ENCODE measurements at regions not wholly inside any gene's neighbourhood (a gene's known extent, or its start where the extent isn't known, plus 50 kb on each side); places are given as distances from the start of the nearest gene placed in this dataset.

DNA sequence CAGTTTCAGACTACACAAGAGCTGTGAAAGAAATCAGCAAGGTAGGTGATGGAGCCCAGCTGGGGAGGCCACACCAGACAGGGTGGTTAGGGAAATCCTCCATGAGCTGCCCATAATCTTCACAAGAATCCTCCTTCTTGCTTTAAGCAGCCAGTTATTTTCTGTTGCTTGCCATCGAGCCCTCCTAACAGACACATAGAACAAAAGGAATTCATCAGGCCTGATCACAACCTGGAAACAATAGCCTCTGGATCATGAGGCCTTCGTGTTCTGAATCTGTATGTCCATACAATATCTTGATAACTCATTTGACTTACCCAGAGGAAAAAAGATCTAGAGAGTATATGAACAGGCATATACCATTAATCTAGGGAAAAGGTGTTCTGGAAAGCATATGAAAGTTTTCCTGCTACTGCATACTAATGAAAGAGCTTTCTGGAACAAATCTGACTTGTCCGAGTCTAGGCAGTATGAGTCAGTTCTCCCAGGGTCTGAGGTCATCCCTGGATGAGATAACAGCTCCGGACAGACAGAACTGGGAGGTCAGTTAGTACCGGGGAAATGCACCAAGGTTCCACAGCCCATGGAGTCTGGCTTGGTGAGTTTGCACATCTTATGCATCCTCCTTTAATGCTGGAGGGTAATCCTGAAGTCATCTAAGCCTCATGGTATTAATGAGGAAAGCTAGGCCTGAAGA lies 52.8 kb upstream of the ELK3 start:
- H3K27me3 ChIP-seq (ENCODE audit: insufficient read depth, poor library complexity, severe bottlenecking) = no peaks in the 10 kb centered on the region
- TF ChIP-seq CTCF (IDR thresholded peaks at IDR 0.05; ENCODE audit: insufficient read depth, low read length) (no peak), GABPA (IDR thresholded peaks at IDR 0.05; ENCODE audit: low read depth) (no peak), SPI1 (IDR thresholded peaks at IDR 0.05; ENCODE audit: borderline replicate concordance, low read depth) (no peak), POLR2AphosphoS5 (IDR thresholded peaks at IDR 0.05; ENCODE audit: low read depth) (no peak)
- TF ChIP-seq, protein P1, sequence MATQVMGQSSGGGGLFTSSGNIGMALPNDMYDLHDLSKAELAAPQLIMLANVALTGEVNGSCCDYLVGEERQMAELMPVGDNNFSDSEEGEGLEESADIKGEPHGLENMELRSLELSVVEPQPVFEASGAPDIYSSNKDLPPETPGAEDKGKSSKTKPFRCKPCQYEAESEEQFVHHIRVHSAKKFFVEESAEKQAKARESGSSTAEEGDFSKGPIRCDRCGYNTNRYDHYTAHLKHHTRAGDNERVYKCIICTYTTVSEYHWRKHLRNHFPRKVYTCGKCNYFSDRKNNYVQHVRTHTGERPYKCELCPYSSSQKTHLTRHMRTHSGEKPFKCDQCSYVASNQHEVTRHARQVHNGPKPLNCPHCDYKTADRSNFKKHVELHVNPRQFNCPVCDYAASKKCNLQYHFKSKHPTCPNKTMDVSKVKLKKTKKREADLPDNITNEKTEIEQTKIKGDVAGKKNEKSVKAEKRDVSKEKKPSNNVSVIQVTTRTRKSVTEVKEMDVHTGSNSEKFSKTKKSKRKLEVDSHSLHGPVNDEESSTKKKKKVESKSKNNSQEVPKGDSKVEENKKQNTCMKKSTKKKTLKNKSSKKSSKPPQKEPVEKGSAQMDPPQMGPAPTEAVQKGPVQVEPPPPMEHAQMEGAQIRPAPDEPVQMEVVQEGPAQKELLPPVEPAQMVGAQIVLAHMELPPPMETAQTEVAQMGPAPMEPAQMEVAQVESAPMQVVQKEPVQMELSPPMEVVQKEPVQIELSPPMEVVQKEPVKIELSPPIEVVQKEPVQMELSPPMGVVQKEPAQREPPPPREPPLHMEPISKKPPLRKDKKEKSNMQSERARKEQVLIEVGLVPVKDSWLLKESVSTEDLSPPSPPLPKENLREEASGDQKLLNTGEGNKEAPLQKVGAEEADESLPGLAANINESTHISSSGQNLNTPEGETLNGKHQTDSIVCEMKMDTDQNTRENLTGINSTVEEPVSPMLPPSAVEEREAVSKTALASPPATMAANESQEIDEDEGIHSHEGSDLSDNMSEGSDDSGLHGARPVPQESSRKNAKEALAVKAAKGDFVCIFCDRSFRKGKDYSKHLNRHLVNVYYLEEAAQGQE (IDR thresholded peaks at IDR 0.05; ENCODE audit: insufficient replicate concordance, low read depth) = no peak
- H3K4me3 ChIP-seq (replicated peaks; ENCODE audit: insufficient read depth, low read length) = no peak overlapping the region
- no peak for DNase-seq (ENCODE audit: low read depth in 1 of 2, low spot score in 1 of 2)
- no peak overlapping the region for H3K27ac ChIP-seq (replicated peaks)

DNA sequence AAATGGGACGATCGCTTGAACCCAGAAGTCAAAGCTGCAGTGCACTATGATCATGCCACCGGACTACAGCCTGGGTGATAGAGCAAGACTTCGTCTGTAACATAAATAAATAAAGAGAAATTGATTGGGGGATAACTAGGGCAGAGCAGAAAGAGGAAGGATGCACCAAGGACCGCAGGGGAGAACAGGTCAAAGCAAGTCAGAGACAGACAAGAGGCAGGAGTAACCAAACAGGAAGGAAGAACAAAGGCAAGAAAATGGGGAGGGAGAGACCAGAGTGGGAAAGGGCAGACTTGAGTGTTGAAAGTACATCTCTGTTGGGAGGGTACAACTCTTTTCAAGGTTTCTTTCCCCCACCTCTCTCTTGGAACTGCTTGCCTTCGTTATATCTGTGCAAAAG lies 50.8 kb upstream of the ELK3 start:
- no peaks in the 10 kb centered on the region for H3K27me3 ChIP-seq (ENCODE audit: insufficient read depth, poor library complexity, severe bottlenecking)
- H3K27ac ChIP-seq (replicated peaks) = 0 out of 2 replicates have a peak overlapping the region, but pooled peaks have one; percentile 0
- no peak for TF ChIP-seq CTCF (IDR thresholded peaks at IDR 0.05; ENCODE audit: insufficient read depth, low read length)
- TF ChIP-seq, protein P1 (IDR thresholded peaks at IDR 0.05; ENCODE audit: insufficient replicate concordance, low read depth) = no peak
- TF ChIP-seq SPI1 (IDR thresholded peaks at IDR 0.05; ENCODE audit: borderline replicate concordance, low read depth) = peak; percentile 57; the same call in 1 of the 2 replicates
- peak; percentile 59 for TF ChIP-seq POLR2AphosphoS5 (IDR thresholded peaks at IDR 0.05; ENCODE audit: low read depth)
- TF ChIP-seq GABPA (IDR thresholded peaks at IDR 0.05; ENCODE audit: low read depth) = no peak
- DNase-seq (ENCODE audit: low read depth in 1 of 2, low spot score in 1 of 2) = peak; percentile 52 to 77
- H3K4me3 ChIP-seq (replicated peaks; ENCODE audit: insufficient read depth, low read length) = peak overlapping the region; percentile 15; the same call in 1 of the 2 replicates

DNA sequence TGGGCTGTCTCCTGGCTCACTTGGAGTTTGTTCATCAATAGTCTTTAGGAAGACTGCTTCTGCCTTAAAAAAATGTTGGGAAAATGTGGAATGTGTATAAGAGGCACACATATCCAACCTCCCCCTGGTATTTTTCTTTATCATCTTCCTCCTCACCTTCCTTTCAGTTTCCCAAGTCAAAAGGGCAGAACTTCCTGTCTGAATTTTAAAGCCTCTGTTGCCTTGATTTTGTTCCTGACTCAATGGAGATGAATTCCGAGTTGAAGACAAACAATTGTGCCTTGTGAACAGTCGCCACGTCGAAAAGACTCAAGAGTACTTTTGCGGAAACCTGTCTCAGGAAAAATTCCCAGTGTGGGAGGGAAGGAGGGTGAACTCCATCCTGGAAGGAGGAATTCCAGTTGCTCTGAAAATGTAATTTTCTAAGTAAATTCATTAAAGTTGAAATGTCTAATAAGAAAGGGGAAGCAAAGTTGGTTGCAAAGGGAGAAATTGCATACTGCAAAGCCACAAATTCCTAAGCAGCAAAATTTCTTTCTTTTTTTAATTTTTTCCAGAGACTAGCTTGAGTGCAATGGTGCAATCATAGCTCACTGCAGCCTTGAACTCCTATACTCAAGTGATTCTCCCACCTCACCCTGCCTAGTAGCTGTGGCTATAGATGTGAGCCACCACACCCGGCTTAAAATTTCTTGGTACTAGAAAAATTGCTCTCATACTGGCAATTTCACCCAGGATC lies 50.2 kb upstream of the ELK3 start:
- TF ChIP-seq SPI1 (IDR thresholded peaks at IDR 0.05; ENCODE audit: borderline replicate concordance, low read depth) = no peak
- TF ChIP-seq, protein P1 (IDR thresholded peaks at IDR 0.05; ENCODE audit: insufficient replicate concordance, low read depth) = no peak
- no peak for TF ChIP-seq GABPA (IDR thresholded peaks at IDR 0.05; ENCODE audit: low read depth)
- no peak for TF ChIP-seq CTCF (IDR thresholded peaks at IDR 0.05; ENCODE audit: insufficient read depth, low read length)
- no peak for TF ChIP-seq POLR2AphosphoS5 (IDR thresholded peaks at IDR 0.05; ENCODE audit: low read depth)
- H3K27me3 ChIP-seq (ENCODE audit: insufficient read depth, poor library complexity, severe bottlenecking) = no peaks in the 10 kb centered on the region
- peak overlapping the region; percentile 15; the same call in 1 of the 2 replicates for H3K4me3 ChIP-seq (replicated peaks; ENCODE audit: insufficient read depth, low read length)
- peak; percentile 25 to 42 for DNase-seq (ENCODE audit: low read depth in 1 of 2, low spot score in 1 of 2)
- 0 out of 2 replicates have a peak overlapping the region, but pooled peaks have one; percentile 0 for H3K27ac ChIP-seq (replicated peaks)
